GM11168 (cell line): ENCODE measurements at regions not wholly inside any gene's neighbourhood (a gene's known extent, or its start where the extent isn't known, plus 50 kb on each side); places are given as distances from the start of the nearest gene placed in this dataset.

ENCODE experiments used
- in situ Hi-C: fragments of 300-500 bp; cut with MboI; formaldehyde crosslinking; loops from one replicate; pipeline ENCODE4 v1.12.0; 2022; ENCODE audit warnings: low sequenced_read_pairs; ENCODE audit not compliant: unreplicated experiment

DNA sequence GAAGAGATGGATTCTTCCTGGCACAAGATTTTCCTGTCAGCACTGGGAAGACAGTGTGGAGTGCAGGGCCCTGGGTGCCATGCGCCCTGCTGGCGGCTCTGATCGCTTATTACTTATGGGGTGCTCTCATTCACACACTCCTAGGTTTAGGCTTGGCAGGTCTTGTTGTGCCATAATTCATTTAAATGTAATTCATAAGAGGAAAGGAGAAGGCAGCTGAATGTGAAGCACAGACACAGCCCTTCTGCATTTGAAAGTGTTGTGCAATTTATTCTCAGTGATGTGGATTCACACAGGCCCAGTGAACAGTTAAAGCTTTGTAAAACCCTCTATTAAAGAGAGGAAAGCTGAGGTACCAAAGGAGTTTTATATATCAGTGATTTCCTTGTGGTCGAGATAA is 249.7 kb downstream of the C4orf33 start:
- in situ Hi-C loops: no loop called here

DNA sequence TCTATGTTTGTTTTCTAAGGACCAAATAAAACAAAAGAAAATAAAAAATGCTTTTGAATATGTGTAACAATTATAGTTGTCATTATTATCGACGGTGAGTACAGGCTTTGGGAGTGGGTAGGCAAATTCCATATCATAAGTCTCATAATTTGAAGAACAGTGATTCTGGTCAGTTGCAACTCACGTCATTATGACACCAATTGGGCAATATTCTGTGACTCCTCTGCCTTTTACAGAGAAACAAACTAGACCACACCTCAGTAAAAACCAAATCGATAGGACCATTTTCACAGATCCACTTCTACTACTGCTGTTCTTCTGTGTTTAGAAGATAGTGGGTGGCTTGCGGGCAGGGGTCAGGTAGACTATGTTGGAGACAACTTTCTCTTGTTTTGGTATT is 250.1 kb downstream of the C4orf33 start:
- in situ Hi-C loops: no loop called here

DNA sequence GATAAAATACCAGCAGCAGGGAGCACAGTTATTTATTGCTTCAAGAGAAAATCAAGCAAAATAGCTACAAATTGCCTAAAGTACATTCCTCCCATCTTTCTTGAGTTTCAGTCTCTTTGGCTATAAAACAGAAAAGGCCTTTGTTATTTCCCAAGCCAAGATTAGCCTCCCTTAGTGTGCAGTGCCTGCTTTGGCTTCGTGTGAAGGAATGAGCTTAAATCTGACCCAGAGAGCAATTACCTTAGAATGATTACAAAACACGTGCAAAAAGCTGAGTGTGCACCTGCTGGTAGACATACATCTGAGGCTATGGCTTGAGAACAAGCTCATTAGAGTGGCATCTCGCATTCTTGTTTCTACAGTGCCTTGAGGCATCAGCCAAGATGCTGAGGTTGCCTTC is 250.8 kb downstream of the C4orf33 start:
- in situ Hi-C loops: no loop called here

DNA sequence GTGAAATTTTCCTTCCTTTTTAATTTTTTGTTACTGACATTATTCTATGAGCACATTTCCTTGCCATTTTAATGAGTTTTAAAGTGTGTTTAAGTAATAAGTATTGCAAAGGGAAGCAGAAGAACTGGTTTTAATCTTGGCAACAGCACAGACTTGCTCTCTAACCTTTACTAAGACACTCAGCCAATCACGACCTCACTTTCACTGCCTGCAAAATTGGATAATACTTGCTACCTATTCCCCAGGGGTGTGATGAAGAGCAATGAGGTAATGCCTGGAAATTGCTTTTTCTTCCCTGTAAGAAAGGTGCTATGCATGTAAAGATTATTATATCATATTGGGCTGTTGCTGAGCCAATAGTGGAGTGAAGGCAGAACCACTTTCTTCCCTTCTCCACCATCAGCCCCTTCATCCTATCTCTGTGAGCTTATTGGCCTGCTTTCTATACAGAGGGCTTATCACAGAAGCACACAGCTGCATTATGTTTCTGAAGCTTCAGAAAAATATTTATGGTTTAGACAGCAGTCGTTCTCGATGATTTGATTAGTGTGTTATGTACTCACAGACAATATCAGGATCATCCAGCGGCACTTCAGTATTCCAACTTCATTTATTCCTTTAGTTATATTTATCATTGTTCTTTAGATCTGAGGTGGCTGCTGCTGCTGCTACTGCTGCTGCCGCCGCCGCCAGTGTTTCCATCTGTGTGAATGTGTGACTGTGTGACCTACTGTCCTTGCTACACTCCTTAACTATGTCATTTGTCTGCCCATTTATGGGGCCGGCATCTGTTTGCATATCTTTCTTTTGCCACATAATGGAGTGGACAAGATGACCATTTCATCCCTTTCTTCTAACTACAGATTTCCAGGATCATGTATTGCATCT is 255.1 kb downstream of the C4orf33 start:
- in situ Hi-C loops: no loop called here

DNA sequence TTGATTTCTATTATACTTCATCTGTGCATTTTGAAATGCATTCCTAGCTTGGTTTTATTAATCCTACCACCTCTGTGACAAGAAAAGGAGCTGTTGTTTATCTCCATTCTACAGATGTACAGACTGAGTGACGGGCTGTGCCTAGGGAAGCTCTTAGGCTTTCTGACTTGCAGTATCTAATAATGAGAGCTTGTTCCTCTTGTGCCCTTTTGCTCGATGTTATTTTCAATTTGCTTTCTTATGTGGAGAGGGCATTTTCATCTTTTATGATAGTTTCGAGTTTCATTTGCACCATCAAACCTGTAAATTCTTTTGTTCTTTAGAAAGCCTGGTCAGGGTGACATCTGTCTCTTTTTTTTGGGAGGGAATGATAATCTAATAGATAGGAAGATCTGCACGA is 256.5 kb downstream of the C4orf33 start:
- in situ Hi-C loops: no loop called here

DNA sequence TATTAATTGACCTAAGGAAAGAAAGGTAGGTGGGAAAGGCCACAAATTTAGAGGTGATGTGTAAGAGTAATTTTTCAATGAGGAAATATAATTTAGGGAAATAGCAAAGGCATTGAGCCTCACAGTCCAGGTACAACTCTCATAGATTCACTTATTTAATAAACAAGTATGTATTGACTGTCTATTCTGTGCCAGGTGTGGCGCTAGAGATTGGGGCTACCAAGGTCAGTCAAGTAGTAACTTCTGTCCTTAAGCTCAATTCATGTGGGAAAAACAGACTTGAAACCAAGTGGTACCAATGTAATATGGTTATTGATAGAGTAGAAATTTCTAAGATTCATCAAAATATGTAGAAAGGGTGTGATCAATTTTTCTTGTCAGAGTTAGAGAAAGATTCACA is 257.5 kb downstream of the C4orf33 start:
- in situ Hi-C loops: no loop called here

DNA sequence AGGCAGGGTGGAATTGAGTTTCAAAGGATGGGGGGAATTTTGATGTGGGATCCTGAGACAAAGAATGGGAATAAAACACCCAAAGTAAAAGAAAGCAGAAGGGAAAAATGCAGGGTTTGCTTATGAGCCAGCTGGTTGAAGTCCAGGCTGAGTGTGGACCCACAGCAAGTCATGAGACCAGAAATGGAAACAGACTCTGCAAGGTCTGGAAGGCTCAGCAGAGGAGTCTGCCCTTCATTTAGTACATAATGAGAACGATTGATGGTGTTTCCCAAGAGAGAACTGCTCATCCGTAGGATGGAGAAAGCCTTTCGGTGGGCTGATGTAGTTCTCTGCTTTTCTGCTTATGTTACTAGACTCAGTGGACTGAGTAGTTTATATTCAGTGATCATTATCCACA is 259.1 kb downstream of the C4orf33 start:
- in situ Hi-C loops: no loop called here

DNA sequence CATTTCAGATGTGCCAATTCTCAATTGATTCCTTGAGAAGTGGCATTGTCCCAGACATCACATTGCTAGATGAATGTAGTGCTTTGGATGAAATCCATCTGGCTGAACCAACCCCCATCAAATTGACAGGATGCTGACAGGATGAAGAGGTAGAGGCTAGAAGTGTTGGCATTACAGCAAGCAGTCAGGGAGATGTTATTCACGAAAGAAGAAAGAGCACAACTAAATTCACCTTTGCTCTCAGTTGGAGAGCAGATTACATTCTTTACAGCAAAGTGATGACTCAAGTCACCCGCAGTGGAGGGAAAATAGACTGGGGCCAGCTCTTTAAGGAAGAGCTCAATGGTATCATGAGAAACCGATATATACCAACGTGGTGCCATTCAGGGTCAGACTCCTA is 259.6 kb downstream of the C4orf33 start:
- in situ Hi-C loops: no loop called here

DNA sequence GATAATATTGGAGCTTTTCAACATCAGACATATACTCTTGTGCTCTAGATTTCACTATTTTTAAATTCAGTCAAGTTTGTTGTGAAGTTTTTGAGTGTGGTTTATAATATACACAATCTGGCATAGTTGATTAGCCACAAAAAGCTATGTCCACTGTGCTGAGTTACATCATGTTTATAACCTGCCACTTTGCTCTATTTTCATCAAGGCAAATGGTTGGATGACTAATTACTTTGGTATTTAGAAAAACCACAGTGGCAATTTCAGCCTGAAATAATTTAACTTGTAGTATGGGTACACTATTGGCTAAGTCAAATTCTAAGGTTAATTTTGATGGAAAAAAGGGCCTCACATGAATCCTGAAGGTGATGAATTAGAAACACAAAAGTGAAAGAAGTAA is 262.6 kb downstream of the C4orf33 start:
- in situ Hi-C loops: no loop called here

DNA sequence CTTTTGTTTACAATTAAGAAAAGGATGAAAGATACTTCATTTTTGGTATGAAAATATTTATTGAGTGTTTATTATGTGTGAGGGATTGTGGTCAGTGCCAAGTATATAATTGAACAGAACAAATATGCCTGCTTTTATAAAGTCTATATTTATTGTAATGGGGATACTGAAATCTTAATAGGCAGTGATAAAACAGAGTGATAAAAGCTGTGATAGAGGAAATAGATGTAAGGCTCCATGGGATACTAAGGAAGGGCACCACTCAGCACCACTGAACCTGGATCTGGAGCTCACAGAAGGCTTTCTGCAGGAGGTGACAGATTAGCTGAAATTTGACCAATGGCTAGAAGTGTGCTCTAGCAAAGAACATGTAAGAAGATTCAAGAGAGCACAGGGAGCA is 263.5 kb downstream of the C4orf33 start:
- in situ Hi-C loops: no loop called here

DNA sequence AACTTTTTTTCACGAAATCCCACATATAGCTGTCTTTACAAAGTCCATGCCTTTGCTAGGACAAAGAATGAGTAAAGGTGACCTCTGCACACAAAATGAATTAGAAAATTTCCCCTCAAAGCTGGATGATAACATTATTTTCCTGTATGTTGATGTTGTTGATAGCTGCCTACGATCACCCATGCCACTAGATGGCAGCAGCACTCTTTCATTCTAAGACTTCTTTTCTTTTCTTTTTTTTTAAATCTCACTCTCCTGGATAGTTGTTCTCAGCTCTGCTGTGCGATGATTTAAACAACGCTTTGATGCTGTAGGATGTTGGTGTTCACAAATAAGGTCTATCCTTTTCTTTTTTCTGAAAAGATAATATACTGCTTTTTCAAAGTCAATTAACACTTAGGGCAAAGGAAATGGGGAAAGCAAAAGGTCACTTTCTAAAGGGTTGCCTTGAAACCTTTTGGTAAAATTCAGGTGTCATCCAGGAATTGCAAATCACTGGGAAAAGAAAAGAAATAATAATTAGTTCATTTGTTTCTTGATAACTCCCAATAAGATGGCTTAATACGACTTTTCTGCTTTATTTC is 266.8 kb downstream of the C4orf33 start:
- in situ Hi-C loops: no loop called here

DNA sequence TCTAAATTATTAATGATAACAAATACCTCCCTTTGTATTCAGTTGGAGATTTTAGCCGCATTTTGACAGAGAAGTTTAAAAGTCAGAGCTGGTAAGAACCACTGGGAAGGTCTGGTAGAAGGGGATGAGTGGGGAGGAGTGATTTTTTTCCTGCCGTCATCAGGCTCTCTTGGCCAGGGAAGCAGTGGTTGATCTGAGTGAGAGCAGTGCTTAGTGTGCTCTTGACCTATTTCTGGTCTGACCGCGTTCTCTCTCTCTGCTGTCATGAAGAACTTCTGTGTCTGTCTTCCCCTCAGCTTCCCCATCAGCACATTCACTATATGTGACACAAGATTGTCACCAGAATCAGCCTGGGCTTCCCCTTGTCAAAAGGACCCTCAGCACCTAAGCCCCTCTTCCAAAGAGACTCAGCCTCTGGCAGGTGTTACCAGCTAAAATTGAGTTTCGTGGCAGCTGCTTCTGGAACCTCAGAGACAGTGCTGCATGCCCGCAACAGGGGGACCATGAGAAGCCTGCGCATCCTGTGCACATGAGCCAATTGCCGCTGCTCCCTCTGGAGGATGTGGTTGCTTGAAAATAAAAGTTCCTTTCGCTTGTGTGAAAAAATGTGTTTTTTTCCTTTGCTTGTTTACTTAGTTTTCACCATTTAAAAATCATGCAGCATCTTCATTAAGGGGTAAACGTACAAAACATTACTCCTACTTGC is 268.9 kb downstream of the C4orf33 start:
- in situ Hi-C loops: loop anchor here (5.0 kb wide), 1 partner anchor 277 kb away; no protein-coding TSS in a partner anchor

DNA sequence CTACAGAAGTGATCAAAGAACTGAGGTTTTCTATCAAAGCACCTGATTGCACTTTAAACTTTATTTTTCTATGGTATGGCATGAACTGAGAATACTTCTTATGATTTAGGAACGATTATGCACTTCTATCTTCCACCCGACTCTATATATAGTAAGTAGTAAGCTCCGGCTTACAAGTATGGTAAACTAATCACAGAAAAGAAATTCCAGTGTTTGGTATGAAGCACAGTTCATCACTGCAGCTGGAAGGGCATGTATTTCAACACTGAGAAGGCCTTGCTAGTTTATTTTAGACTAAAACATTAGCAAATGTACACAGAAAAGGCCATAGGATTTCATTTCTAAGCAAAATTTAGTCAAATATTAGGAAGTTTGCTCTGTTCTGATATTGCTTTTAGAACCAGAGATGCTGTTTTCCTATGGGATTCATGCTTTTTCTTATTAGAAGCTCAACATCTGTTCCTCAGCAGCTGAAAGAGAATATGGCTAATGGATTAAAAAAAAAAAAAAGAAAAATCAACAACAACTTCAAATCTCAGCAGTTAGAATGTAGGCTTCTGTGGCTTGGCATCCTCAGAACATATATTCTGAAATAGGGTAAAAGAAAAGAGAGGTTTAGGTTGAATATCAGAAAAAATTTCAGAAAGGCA is 273.5 kb downstream of the C4orf33 start:
- in situ Hi-C loops: loop anchor here (5.0 kb wide), 1 partner anchor 273 kb away; no protein-coding TSS in a partner anchor

DNA sequence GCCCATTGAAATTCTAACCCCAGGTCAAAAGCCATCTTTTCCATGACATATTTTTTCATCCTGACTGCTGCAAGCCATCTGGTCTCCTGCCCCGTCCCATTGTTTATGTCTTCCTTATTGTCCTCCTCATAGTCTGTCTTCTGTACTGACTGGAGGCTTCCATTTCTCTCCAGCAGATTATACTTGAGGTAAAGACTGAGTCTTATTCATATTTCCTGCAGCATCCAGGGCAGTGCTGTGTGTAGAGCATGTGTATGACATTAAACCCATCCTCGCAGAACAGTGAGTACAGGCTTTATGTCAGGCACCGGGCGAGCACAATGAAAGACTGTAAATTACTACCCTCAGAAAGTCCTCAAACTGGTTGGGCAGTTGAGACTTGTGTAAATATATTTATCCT is 275.1 kb downstream of the C4orf33 start:
- in situ Hi-C loops: no loop called here

DNA sequence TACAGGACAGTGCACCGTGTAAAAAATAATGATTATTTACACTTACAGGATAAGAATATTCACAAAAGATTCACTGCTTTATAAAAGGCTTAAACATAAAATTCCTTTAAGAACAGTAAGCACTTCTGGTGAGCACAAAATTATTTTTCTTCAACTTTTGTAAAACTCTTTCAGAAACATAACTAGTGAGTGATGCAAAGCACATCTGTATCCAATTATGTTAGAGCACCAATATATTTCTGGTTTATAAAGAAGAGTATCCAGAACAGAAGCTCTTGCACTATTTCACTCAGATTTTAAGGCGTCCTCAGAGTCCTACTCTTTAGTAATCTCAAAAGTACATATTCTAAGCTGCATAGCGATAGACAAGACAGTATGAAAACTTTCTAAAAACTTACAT is 276.0 kb downstream of the C4orf33 start:
- in situ Hi-C loops: no loop called here

DNA sequence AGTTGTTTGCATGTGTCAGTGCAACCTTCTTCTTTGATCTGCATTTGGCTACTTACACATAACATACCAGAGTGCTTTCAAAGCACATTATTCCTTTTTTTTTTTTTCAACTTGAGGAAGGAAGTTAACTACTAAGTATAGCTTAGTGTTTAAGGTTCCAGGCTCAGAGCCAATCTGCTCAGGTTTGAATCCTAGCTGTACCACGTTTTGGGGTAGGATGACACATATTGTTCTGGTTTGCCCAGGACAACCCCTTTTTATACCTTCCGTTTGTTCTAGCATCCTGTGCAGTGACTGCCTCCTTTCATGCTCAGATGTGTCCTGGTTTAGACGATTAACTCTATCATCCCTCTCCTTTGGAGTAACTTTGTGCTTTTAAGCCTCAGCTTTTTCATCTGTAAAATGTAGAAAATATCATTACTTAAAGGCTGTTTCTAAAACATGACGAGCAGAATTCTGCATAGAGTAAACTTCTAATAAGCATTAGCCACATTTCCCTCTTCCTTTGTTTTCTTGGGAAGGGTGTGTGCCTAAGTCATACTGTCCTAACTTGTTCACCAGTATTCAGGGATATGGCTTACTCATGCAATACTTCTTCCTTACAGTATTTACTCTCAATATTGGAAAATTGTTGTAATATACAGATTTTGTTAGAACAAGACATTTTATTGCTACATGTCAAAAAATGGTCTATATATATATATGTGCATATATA is 281.3 kb downstream of the C4orf33 start:
- in situ Hi-C loops: no loop called here

DNA sequence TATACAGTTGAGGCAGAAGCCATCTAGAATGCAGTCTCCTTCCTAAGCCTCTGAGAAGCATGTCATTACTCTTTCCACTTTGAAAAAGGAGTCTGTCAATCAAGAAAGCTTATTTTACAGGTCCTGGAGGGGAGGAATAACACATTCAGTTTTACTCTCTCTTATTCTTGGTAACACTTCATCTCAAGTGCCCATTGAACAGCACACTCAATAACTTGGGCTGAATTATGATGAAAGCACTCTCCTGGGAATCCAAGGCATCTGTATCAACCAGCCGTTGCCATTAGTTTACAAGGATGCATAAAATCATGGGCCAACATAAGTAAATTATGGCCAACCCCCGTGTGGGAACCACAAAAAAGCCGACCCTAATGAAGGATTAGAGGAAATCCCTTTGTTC is 282.4 kb downstream of the C4orf33 start:
- in situ Hi-C loops: no loop called here

DNA sequence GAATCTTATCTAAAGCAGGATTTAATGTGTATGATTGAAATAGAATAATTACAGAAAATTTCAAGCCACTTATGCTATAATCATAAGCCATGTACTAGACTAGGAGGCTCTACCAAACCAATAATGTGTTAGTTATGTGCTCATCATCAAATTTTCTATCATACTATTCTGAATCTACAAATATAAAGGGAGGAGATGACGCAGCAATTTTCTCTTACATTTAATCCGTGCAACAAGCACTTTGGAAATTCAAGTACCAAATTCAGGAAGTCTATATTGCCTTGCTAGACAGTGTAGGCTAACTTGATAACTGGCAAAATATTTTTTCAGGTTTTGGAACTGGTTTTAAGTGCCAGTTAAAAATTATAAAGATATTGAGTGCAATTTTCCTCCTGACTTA is 283.5 kb downstream of the C4orf33 start:
- in situ Hi-C loops: no loop called here

DNA sequence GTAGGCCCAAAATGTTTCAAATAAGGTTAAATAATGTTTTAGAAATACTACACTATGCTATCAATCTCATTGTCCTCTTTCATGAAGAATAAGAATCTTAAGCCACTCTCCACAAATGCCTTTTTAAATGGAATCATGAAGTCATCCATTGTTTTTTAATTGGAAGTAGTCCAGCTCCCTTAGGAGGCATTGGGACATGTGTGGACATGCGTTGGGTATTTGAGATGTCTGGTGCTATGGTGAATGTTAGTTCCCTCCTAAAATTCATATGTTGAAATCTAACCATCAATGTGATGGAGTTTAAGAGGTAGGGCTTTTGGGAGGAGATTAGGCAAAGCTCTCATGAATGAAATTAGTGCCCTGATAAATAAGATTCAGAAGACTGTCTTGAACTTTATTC is 289.0 kb downstream of the C4orf33 start:
- in situ Hi-C loops: no loop called here

DNA sequence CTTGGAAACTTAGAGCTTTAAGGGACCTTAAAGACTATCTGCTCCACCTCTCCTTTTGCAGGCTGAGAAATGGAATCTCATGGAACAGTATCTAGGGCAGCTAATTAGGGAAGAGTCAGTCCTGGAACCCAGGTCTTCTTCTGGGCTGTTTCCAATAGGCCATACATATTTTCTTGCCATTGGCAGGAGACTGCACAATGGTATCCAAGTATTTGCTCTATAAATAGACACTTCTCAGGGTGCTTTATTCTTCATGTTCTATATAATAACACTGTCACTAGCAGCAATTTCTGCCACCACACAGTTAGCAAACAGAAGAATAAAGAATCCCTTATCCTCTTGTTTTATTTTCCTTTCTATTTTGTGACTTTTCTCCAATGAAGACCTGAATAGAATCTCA is 291.7 kb downstream of the C4orf33 start:
- in situ Hi-C loops: no loop called here
